Left renal pelvis (tissue), 4 donors: ENCODE measurements at regions not wholly inside any gene's neighbourhood (a gene's known extent, or its start where the extent isn't known, plus 50 kb on each side); places are given as distances from the start of the nearest gene placed in this dataset.

Experiments used
- DNase-seq, 4 donors: peaks; one replicate each; pipeline ENCODE4 v3.0.0-alpha.2; 2013; ENCODE audit warnings: low read depth in 4 of 4, low spot score in 3 of 4

DNA sequence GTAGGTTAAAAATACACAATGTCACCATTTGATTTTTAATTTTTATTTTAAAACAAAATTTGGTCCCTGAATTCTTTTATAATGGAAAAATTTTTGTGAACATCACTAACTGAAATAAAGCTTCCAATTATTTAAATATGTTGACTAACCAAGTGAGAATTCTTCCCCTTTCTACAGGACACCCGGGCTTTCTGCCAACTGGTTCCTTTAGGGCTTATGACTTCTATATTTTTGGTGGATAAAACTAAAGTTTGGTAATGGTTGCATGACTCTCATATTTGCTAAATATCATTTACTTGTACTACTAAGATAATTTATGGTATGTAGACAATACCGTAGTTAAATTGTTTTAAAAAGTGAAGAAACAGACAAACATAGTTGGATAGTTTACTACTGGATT, 291.0 kb upstream of the DOK6 start:
- DNase-seq, result no peak

- DNase-seq, result no peak
Measured at GRCh38 chr18:69120833-69121232, 279.9 kb upstream of the DOK6 start.

DNA sequence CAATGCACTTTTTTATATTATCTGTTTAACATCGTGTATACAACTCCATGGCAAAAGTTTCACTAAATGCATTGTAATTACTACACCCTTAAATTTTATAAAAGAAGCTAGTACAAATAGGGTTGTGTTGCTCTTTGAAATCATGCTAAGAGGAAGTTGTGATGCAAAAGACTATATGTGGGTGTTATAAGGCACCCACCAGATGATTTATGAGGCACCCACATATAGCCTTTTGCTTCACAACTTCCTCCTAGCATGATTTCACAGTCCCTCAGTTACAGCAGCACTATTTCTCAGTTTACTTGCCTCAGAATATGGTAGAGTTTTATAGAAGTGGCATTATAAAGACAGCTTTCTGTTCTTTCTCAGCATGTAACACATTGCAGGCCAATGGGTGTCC, 277.3 kb upstream of the DOK6 start:
- no peak for DNase-seq

- DNase-seq, result no peak
Measured at GRCh38 chr18:69127873-69128500, 272.7 kb upstream of the DOK6 start.

GRCh38 chr18:69128566-69128965, 272.1 kb upstream of the DOK6 start:
- no peak for DNase-seq

DNA sequence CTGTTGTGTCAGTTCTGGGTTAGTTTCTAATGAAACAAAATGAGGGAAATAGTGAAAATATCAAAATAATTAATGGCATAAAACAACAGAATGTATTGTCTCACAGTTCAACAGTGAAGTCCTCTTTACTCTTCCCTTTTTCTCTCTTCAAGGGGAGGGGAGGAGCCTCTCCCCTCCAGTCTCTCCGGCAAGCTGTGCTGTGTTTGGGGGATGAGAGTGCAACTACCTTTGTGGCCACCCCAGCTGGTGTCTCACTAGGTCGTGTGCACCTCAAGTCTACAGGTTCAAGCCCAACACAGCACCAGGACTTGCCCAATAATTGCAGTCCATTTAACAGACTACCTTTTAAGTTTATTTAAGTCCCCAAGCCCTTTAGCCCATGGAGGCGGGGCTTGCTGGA, 271.7 kb upstream of the DOK6 start:
- DNase-seq, result no peak

GRCh38 chr18:69138088-69138487, 262.6 kb upstream of the DOK6 start:
- no peak for DNase-seq

GRCh38 chr18:69143084-69143483, 257.6 kb upstream of the DOK6 start:
- DNase-seq, result no peak

DNA sequence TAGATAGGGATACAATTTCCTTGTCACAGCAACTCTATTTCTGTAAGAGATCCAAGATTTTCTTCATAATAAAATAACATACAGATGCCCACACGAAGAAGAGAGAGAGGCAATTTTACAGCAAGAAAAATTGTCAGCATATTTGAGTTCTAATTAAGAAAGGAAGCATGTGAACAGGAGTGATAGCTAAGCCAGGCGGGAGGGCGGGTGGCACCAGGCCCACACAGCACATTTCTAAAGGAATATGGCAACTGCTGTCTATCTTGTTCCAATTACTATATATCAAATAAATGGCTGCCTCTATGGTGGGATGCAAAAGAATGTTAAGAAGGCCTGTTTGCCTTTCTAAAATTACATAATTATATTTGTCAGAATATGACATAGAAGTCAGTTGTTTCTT, 248.3 kb upstream of the DOK6 start:
- DNase-seq, result no peak

GRCh38 chr18:69157906-69158305, 242.8 kb upstream of the DOK6 start:
- DNase-seq, result no peak

DNA sequence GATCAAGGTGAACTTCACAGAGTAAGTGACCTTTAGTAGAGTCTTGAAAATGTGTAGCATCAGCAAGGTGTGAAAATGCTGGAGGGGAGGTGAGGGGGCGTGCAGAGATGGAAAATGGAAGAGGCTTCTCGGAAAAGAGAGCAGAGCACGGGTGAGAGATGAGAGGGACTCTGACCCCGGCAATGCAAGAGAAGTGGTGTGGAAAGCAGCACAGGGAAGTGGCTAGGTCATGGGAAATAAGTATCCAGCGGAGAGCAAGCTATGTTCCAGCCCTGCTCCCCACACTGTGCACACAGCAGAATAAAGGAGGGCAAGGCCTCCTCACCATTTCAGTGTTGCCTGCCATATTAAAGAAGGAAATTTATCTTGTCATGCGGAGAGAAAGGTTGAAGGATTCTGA, 241.7 kb upstream of the DOK6 start:
- peak in 1 of 4 donors; percentile 17 for DNase-seq

GRCh38 chr18:69161383-69162028, 239.2 kb upstream of the DOK6 start:
- DNase-seq, result no peak

GRCh38 chr18:69162649-69163048, 238.0 kb upstream of the DOK6 start:
- no peak for DNase-seq

GRCh38 chr18:69172046-69172445, 228.6 kb upstream of the DOK6 start:
- no peak for DNase-seq

GRCh38 chr18:69175681-69176080, 225.0 kb upstream of the DOK6 start:
- no peak for DNase-seq

DNA sequence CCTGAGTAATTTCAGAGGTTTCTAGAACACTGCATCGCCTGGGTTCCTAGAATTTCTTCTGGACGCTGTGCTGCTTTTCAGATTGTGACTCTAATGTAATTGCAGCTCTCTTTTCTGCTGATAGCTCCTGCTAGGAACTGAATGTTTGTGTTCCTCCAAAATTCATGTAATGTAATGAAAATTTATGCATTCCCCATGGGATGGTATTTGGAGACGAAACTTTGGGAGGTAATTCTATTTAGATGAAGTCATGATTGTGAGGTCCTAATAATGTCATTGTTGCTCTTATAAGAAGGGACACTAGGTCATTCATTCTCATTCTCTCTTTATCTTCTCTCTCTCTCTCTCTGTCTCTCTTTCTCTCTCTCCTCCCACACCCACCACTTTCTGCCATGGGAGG, 223.9 kb upstream of the DOK6 start:
- DNase-seq, result no peak

DNA sequence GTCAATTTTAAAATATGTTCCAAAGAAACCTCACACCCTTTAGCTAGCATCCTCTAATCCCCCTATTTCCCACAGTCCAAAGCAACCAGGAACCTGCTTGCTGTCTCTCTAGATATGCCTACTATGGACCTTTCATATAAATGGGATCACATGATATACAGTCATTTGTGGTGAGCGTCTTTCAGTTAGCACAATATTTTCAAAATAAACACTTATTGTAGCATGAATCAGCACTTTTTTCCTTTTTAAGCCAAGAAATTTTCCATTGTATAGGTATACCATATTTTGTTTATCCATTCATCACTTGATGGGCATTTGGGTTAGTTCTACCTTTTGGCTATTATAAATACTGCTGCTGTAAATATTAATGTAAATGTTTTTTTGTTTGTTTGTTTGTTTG, 223.0 kb upstream of the DOK6 start:
- no peak for DNase-seq

GRCh38 chr18:69186162-69186561, 214.5 kb upstream of the DOK6 start:
- no peak for DNase-seq

- no peak for DNase-seq
Measured at GRCh38 chr18:69196336-69196735, 204.4 kb upstream of the DOK6 start.

DNA sequence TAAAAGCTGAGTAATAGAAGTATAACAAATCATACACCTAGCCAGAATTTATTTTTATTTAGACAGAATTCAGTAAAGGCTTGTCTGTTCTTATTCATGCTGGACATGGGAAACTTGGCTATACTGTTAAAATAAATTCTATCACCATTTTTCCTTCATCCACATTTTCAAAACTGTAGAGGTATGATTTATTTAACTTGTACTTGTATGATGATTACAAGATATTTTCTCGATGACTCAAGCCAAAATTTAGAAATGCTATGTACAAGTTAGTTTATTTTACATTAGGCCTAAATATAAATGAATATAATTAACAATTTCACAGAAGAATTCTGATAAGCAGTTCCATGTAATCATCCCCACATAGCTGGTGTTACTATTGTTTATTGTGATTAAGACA, 194.8 kb upstream of the DOK6 start:
- DNase-seq, result no peak

GRCh38 chr18:69208545-69208944, 192.1 kb upstream of the DOK6 start:
- no peak for DNase-seq

DNA sequence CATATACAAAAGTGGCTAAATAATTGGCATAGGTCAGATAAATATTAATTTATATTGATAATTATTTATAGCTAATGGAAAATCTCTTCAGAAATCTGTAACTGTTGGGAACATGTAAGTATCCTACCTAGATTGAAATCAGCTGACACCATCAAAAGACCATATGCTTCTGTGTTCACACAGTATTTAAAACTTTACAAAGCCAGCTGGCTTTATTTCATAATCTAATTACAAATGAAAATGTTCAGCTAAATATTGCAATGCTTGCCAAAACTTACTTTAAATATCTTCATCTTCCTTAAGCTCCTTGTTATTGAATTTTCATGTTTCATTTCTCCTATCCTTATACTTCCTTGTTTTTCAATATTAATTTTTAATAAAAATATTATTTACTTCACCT, 190.9 kb upstream of the DOK6 start:
- DNase-seq, result no peak

GRCh38 chr18:69213842-69214241, 186.8 kb upstream of the DOK6 start:
- DNase-seq, result no peak
